ENCODE measurements at regions not wholly inside any gene's neighbourhood (a gene's known extent, or its start where the extent isn't known, plus 50 kb on each side); places are given as distances from the start of the nearest gene placed in this dataset.
"Not testable (repeated sequence)": the region's sequence is repeated elsewhere in the genome, so short reads cannot be mapped to it uniquely, and the experiment has no call there.

DNA sequence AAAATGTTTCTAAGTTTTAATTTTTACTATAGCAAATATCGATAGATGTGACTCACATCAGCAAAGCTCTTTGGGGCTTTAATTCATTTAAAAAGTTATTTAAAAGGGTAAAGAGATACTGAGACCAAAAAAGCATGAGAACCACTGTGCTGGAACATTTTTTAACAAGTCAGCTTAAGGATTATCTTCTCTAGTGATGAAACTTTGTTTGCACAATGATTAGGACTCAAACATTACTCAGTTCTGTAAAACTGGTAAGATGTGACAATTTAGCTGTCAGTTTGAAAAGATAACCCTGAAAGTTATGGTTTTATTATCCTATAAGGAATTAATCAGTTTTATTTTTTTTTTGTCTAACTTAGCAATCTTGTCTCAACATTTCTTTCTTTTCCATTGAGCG lies 301.4 kb downstream of the TSN start:
- DNase-seq (ENCODE audit: low read depth), result no peak

DNA sequence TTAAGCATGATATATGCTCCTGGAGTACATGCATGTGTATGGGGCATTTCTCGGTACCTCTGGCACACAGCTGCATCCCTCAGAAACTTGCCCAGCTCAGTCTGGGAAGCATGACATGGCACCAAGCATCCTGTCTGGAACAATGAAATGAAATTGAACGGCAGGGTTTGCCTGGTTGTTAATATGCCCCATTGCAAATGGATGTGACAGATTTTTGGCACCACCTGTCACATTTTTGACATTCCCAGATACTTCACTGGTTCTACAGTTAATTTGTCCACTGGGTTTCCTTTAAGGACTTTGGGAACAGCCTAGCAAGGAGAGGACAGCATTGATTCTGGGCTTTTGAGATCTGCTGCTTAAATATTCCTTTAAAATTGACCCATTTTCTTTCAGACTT lies 305.8 kb downstream of the TSN start:
- no peak for DNase-seq (ENCODE audit: low read depth)

- no peak for DNase-seq (ENCODE audit: low read depth)
Measured at GRCh38 chr2:122061831-122062230, 306.4 kb downstream of the TSN start.

DNA sequence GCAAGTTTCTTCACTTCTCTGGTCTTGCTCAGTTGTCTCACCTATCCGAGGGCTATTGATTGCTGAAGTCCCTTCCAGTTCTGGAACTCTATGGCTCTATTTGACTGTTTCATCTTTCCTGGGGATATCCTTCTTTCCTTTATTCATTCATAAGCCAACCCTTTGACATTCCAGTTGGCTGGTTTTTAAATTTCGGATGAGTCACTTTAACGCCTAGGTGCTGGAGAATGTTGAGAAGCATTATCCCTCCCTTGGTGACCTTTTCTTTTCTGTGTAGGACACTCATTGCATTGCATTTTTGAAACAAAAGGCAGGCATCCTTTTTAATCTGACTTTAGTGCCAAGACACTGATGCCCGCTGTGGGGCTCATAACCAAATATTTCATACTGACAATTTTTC lies 307.1 kb downstream of the TSN start:
- DNase-seq (ENCODE audit: low read depth), result no peak

DNA sequence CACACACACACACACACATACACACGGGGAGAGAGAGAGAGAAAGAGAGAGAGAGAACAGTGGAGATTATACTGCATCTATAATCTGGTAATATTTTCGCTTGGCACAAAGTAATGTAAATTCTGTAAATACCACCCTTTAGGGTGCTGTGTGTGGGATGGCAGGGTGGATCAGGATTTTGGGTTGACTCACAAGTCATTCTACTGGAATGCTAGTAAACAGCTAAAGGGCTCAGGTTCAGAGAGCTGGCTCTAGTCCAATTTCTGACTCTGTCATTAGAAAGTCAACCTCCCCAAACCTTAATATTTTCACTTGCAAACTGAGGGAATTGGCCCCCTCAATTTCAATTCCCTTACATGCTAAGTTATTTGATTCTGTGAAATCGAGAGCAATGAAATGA lies 308.3 kb downstream of the TSN start:
- DNase-seq (ENCODE audit: low read depth), result no peak

GRCh38 chr2:122070241-122070731 lies 314.8 kb downstream of the TSN start:
- no peak for DNase-seq (ENCODE audit: low read depth)

DNA sequence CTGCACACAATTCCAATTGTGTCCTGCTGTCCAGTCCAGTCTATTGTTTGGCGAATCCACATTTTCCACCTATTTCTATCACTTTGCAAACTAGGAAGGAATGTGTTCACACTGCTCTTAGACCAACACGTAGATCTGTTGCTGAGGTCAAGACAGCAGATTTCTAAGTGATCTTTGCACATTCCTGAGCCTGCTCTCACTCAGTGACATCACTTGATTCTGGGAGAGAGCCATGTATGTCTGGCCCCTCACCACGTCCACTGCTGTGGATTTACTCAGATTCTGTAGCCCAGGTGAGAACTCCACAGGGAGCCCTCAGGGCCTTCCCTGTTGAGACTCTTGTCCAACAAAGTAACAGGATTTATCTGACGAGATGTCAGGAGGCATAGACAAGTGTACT lies 317.2 kb downstream of the TSN start:
- no peak for DNase-seq (ENCODE audit: low read depth)

- DNase-seq (ENCODE audit: low read depth), result no peak
Measured at GRCh38 chr2:122074201-122074600, 318.8 kb downstream of the TSN start.

DNA sequence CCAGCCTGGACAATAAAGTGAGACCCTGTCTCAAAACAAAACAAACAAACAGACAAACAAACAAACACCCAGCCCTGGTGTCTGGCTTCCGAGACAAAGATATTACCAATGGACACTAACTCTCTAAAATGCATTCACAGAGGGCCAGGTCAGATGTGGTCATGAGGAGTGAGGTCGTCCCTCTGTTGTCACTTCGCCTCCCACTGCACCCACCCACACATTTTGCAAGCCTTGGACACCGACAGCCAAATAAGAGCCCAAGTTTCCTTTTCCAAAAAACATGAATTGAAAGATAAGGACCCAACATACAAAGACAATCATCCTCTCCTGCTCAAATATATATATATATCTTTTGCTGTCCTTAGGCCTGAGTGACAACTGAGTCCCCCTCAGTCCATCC lies 319.9 kb downstream of the TSN start:
- no peak for DNase-seq (ENCODE audit: low read depth)

- DNase-seq (ENCODE audit: low read depth), result no peak
Measured at GRCh38 chr2:122077114-122077513, 321.7 kb downstream of the TSN start.

DNA sequence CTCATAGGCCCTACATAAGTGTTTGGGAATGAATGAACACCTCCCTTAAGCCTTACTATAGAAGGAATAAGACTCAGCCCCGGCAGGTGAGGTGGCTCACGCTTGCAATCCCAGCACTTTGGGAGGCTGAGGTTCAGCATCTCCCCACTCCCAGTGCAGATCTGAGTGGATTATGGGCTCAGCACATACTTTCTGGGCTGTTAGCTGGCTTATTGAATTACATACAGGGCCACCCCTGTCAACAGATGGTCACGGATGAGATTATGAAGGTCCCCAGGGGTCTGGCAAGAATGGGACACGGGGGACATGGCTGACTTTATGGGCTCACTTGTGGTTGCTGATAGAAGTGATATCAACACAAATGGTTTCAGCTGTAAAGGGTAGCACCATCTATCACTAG lies 322.3 kb downstream of the TSN start:
- no peak for DNase-seq (ENCODE audit: low read depth)

DNA sequence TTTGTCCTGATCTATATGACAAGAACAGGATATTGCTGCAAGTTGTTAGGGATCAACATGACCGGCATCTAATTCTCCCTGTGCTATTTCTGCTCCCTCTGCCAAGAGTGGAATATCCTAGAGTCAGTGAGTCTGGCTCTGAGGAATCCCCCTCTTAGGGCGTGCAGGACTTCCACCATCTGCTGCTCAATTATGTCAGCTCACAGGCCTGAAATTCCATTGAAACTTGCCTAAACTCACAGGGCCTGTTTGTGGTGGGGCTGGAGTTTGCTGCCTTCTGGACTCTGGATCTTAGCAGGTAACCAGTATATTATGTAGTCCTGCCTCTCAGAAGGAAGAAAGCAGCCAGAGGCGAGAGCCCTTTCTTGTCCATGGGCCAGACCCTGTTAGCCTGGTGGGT lies 323.0 kb downstream of the TSN start:
- no peak for DNase-seq (ENCODE audit: low read depth)

GRCh38 chr2:122079844-122080243 lies 324.4 kb downstream of the TSN start:
- no peak for DNase-seq (ENCODE audit: low read depth)

GRCh38 chr2:122080316-122080715 lies 324.9 kb downstream of the TSN start:
- DNase-seq (ENCODE audit: low read depth), result no peak

GRCh38 chr2:122080871-122081270 lies 325.4 kb downstream of the TSN start:
- DNase-seq (ENCODE audit: low read depth), result no peak

- DNase-seq (ENCODE audit: low read depth), result no peak
Measured at GRCh38 chr2:122081751-122082150, 326.3 kb downstream of the TSN start.

GRCh38 chr2:122083256-122084048 lies 328.0 kb downstream of the TSN start:
- DNase-seq (ENCODE audit: low read depth), result no peak

- DNase-seq (ENCODE audit: low read depth), result not testable (repeated sequence)
Measured at GRCh38 chr2:122085672-122086071, 330.2 kb downstream of the TSN start.

- no peak for DNase-seq (ENCODE audit: low read depth)
Measured at GRCh38 chr2:122094557-122094956, 339.1 kb downstream of the TSN start.

DNA sequence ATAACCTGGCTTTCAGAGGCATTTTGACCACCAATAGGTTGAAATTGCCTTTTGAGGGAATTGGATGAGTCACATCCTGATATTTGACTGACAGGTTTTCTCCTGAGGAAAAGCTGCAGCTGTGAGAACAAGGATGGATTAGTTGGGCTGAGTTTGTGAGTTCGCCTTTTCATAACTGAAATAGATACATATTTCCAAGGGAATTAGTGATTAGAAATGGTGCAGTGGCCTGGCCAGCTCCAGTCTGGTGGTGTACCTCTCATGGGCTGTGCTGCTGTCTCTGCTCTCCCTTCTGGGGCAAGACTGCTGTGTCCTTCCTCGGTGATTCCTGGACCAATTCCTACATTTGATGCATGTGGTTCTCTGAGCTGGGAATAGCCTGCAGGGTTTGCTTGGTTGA lies 341.3 kb downstream of the TSN start:
- DNase-seq (ENCODE audit: low read depth), result no peak

DNA sequence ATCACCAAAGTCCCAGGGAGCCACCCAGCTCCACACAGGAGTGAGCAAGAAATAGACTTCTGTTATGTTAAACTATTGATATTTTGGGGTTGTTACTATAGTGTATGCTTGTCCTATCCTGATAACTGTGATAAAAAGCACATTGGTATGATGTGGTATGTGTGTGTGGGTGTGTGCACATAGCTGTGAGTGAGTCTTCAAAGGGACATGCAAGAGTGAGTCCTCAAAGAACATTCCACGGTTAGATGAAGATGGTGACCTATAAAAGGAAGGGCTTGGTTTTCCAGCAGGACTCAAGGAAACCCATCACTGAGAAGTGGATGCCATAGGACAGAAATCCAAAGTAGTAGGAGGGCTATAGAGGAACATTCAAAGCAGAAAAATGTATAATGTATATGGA lies 342.9 kb downstream of the TSN start:
- no peak for DNase-seq (ENCODE audit: low read depth)

- DNase-seq (ENCODE audit: low read depth), result no peak
Measured at GRCh38 chr2:122100346-122100745, 344.9 kb downstream of the TSN start.

GRCh38 chr2:122100756-122101155 lies 345.3 kb downstream of the TSN start:
- no peak for DNase-seq (ENCODE audit: low read depth)

DNA sequence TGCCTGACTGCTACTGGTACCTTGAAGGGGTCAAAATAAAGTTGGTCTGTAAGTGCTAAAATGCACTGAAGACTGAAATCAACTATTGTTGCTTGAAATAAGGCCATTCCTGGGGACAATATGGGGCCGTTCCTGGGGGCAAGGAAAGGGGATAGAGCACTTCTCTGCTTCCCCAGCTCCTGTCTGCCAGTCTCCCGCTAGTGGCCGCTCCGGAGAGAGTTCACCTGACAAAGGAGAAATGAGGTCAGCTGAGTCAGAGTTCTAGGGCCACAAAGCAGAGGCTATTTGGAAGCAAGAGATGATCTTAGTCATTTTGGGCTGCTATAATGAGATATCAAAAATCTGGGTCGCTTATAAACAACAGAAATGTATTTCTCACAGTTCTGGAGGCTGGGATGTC lies 345.9 kb downstream of the TSN start:
- DNase-seq (ENCODE audit: low read depth), result no peak

Measured in myocyte (in vitro differentiated cells).